ENCODE measurements at regions not wholly inside any gene's neighbourhood (a gene's known extent, or its start where the extent isn't known, plus 50 kb on each side); places are given as distances from the start of the nearest gene placed in this dataset.

GRCh38 chr1:88284066-88284465 is 400.0 kb upstream of the PKN2 start:
- H3K27ac ChIP-seq: no peak overlapping the region
- TF ChIP-seq ZFX (IDR thresholded peaks at IDR 0.05; ENCODE audit: borderline replicate concordance) (no peak), CTCF (IDR thresholded peaks at IDR 0.05) (no peak)

GRCh38 chr1:88284666-88285366 is 399.3 kb upstream of the PKN2 start:
- H3K27ac ChIP-seq: no peak overlapping the region
- TF ChIP-seq ZFX (IDR thresholded peaks at IDR 0.05; ENCODE audit: borderline replicate concordance) (no peak), CTCF (IDR thresholded peaks at IDR 0.05) (no peak)

GRCh38 chr1:88286716-88287115 is 397.4 kb upstream of the PKN2 start:
- no peak overlapping the region for H3K27ac ChIP-seq
- TF ChIP-seq ZFX (IDR thresholded peaks at IDR 0.05; ENCODE audit: borderline replicate concordance) (no peak), CTCF (IDR thresholded peaks at IDR 0.05) (no peak)

- H3K27ac ChIP-seq: no peak overlapping the region
- TF ChIP-seq CTCF (IDR thresholded peaks at IDR 0.05) (no peak), ZFX (IDR thresholded peaks at IDR 0.05; ENCODE audit: borderline replicate concordance) (no peak)
Observed at GRCh38 chr1:88288571-88288970, 395.5 kb upstream of the PKN2 start.

GRCh38 chr1:88289401-88290102 is 394.5 kb upstream of the PKN2 start:
- H3K27ac ChIP-seq: no peak overlapping the region
- no peak for TF ChIP-seq ZFX (IDR thresholded peaks at IDR 0.05; ENCODE audit: borderline replicate concordance)
- no peak for TF ChIP-seq CTCF (IDR thresholded peaks at IDR 0.05)

- no peak for TF ChIP-seq ZFX (IDR thresholded peaks at IDR 0.05; ENCODE audit: borderline replicate concordance)
- no peak for TF ChIP-seq CTCF (IDR thresholded peaks at IDR 0.05)
- H3K27ac ChIP-seq: no peak overlapping the region
Observed at GRCh38 chr1:88291611-88292354, 392.3 kb upstream of the PKN2 start.
